ENCODE measurements at regions not wholly inside any gene's neighbourhood (a gene's known extent, or its start where the extent isn't known, plus 50 kb on each side); places are given as distances from the start of the nearest gene placed in this dataset.

GRCh38 chr16:51762081-51762996 is 611.3 kb upstream of the SALL1 start:
- Histone ChIP-seq H3K36me3 (ENCODE audit: control insufficient read depth, insufficient read depth, low read length) (no peaks in the 10 kb centered on the region), H3K27me3 (ENCODE audit: control insufficient read depth, insufficient read depth, low read length) (no peaks in the 10 kb centered on the region), H3K9ac (ENCODE audit: low read length) (no peak overlapping the region), H3K9me3 (ENCODE audit: control insufficient read depth, low read length) (no peaks in the 10 kb centered on the region), H3K4me1 (ENCODE audit: control insufficient read depth, insufficient read depth, low read length) (no peaks in the 10 kb centered on the region), H3K4me3 (ENCODE audit: low read length) (no peak overlapping the region)

GRCh38 chr16:51761001-51761400 is 609.9 kb upstream of the SALL1 start:
- no peak overlapping the region for H3K9ac ChIP-seq (ENCODE audit: low read length)
- H3K4me1 ChIP-seq (ENCODE audit: control insufficient read depth, insufficient read depth, low read length): no peaks in the 10 kb centered on the region
- no peaks in the 10 kb centered on the region for H3K27me3 ChIP-seq (ENCODE audit: control insufficient read depth, insufficient read depth, low read length)
- no peaks in the 10 kb centered on the region for H3K36me3 ChIP-seq (ENCODE audit: control insufficient read depth, insufficient read depth, low read length)
- no peak overlapping the region for H3K4me3 ChIP-seq (ENCODE audit: low read length)
- no peaks in the 10 kb centered on the region for H3K9me3 ChIP-seq (ENCODE audit: control insufficient read depth, low read length)

GRCh38 chr16:51759999-51760398 is 608.9 kb upstream of the SALL1 start:
- Histone ChIP-seq H3K4me1 (ENCODE audit: control insufficient read depth, insufficient read depth, low read length) (no peaks in the 10 kb centered on the region), H3K9me3 (ENCODE audit: control insufficient read depth, low read length) (no peaks in the 10 kb centered on the region), H3K4me3 (ENCODE audit: low read length) (no peak overlapping the region), H3K9ac (ENCODE audit: low read length) (no peak overlapping the region), H3K36me3 (ENCODE audit: control insufficient read depth, insufficient read depth, low read length) (no peaks in the 10 kb centered on the region), H3K27me3 (ENCODE audit: control insufficient read depth, insufficient read depth, low read length) (no peaks in the 10 kb centered on the region)

- no peaks in the 10 kb centered on the region for H3K4me1 ChIP-seq (ENCODE audit: control insufficient read depth, insufficient read depth, low read length)
- no peaks in the 10 kb centered on the region for H3K27me3 ChIP-seq (ENCODE audit: control insufficient read depth, insufficient read depth, low read length)
- no peaks in the 10 kb centered on the region for H3K9me3 ChIP-seq (ENCODE audit: control insufficient read depth, low read length)
- H3K9ac ChIP-seq (ENCODE audit: low read length): no peak overlapping the region
- H3K4me3 ChIP-seq (ENCODE audit: low read length): no peak overlapping the region
- H3K36me3 ChIP-seq (ENCODE audit: control insufficient read depth, insufficient read depth, low read length): no peaks in the 10 kb centered on the region
Measured at GRCh38 chr16:51759329-51759728, 608.3 kb upstream of the SALL1 start.

- no peaks in the 10 kb centered on the region for H3K4me1 ChIP-seq (ENCODE audit: control insufficient read depth, insufficient read depth, low read length)
Measured at GRCh38 chr16:51757921-51758479, 606.9 kb upstream of the SALL1 start.

GRCh38 chr16:51757505-51757904 is 606.4 kb upstream of the SALL1 start:
- H3K9me3 ChIP-seq (ENCODE audit: control insufficient read depth, low read length): no peaks in the 10 kb centered on the region
- H3K4me1 ChIP-seq (ENCODE audit: control insufficient read depth, insufficient read depth, low read length): no peaks in the 10 kb centered on the region
- no peak overlapping the region for H3K9ac ChIP-seq (ENCODE audit: low read length)
- no peaks in the 10 kb centered on the region for H3K27me3 ChIP-seq (ENCODE audit: control insufficient read depth, insufficient read depth, low read length)
- no peaks in the 10 kb centered on the region for H3K36me3 ChIP-seq (ENCODE audit: control insufficient read depth, insufficient read depth, low read length)
- no peak overlapping the region for H3K4me3 ChIP-seq (ENCODE audit: low read length)

More at GRCh38 chr16:51757921-51758479, 606.9 kb upstream of the SALL1 start:
- Histone ChIP-seq H3K9me3 (ENCODE audit: control insufficient read depth, low read length) (no peaks in the 10 kb centered on the region), H3K36me3 (ENCODE audit: control insufficient read depth, insufficient read depth, low read length) (no peaks in the 10 kb centered on the region), H3K4me3 (ENCODE audit: low read length) (no peak overlapping the region), H3K9ac (ENCODE audit: low read length) (no peak overlapping the region), H3K27me3 (ENCODE audit: control insufficient read depth, insufficient read depth, low read length) (no peaks in the 10 kb centered on the region)

GRCh38 chr16:51757124-51757470 is 606.0 kb upstream of the SALL1 start:
- no peak overlapping the region for H3K9ac ChIP-seq (ENCODE audit: low read length)
- no peaks in the 10 kb centered on the region for H3K36me3 ChIP-seq (ENCODE audit: control insufficient read depth, insufficient read depth, low read length)
- H3K9me3 ChIP-seq (ENCODE audit: control insufficient read depth, low read length): no peaks in the 10 kb centered on the region
- no peak overlapping the region for H3K4me3 ChIP-seq (ENCODE audit: low read length)
- no peaks in the 10 kb centered on the region for H3K4me1 ChIP-seq (ENCODE audit: control insufficient read depth, insufficient read depth, low read length)
- no peaks in the 10 kb centered on the region for H3K27me3 ChIP-seq (ENCODE audit: control insufficient read depth, insufficient read depth, low read length)

- Histone ChIP-seq H3K4me1 (ENCODE audit: control insufficient read depth, insufficient read depth, low read length) (no peaks in the 10 kb centered on the region), H3K36me3 (ENCODE audit: control insufficient read depth, insufficient read depth, low read length) (no peaks in the 10 kb centered on the region), H3K9ac (ENCODE audit: low read length) (no peak overlapping the region), H3K9me3 (ENCODE audit: control insufficient read depth, low read length) (no peaks in the 10 kb centered on the region), H3K27me3 (ENCODE audit: control insufficient read depth, insufficient read depth, low read length) (no peaks in the 10 kb centered on the region), H3K4me3 (ENCODE audit: low read length) (no peak overlapping the region)
Measured at GRCh38 chr16:51756447-51757123, 605.5 kb upstream of the SALL1 start.

- H3K4me3 ChIP-seq (ENCODE audit: low read length): no peak overlapping the region
Measured at GRCh38 chr16:51755577-51756355, 604.7 kb upstream of the SALL1 start.

GRCh38 chr16:51755039-51755501 is 604.0 kb upstream of the SALL1 start:
- no peaks in the 10 kb centered on the region for H3K36me3 ChIP-seq (ENCODE audit: control insufficient read depth, insufficient read depth, low read length)
- no peaks in the 10 kb centered on the region for H3K27me3 ChIP-seq (ENCODE audit: control insufficient read depth, insufficient read depth, low read length)
- no peaks in the 10 kb centered on the region for H3K9me3 ChIP-seq (ENCODE audit: control insufficient read depth, low read length)
- no peak overlapping the region for H3K9ac ChIP-seq (ENCODE audit: low read length)
- H3K4me3 ChIP-seq (ENCODE audit: low read length): no peak overlapping the region
- no peaks in the 10 kb centered on the region for H3K4me1 ChIP-seq (ENCODE audit: control insufficient read depth, insufficient read depth, low read length)

More at GRCh38 chr16:51755577-51756355, 604.7 kb upstream of the SALL1 start:
- Histone ChIP-seq H3K36me3 (ENCODE audit: control insufficient read depth, insufficient read depth, low read length) (no peaks in the 10 kb centered on the region), H3K4me1 (ENCODE audit: control insufficient read depth, insufficient read depth, low read length) (no peaks in the 10 kb centered on the region), H3K9me3 (ENCODE audit: control insufficient read depth, low read length) (no peaks in the 10 kb centered on the region), H3K27me3 (ENCODE audit: control insufficient read depth, insufficient read depth, low read length) (no peaks in the 10 kb centered on the region), H3K9ac (ENCODE audit: low read length) (no peak overlapping the region)

- Histone ChIP-seq H3K36me3 (ENCODE audit: control insufficient read depth, insufficient read depth, low read length) (no peaks in the 10 kb centered on the region), H3K4me1 (ENCODE audit: control insufficient read depth, insufficient read depth, low read length) (no peaks in the 10 kb centered on the region), H3K9ac (ENCODE audit: low read length) (no peak overlapping the region), H3K4me3 (ENCODE audit: low read length) (no peak overlapping the region), H3K9me3 (ENCODE audit: control insufficient read depth, low read length) (no peaks in the 10 kb centered on the region), H3K27me3 (ENCODE audit: control insufficient read depth, insufficient read depth, low read length) (no peaks in the 10 kb centered on the region)
Measured at GRCh38 chr16:51753467-51754127, 602.5 kb upstream of the SALL1 start.

Measured in mucosa of stomach (tissue), 1 donor.